K562 (cell line): ENCODE measurements at regions not wholly inside any gene's neighbourhood (a gene's known extent, or its start where the extent isn't known, plus 50 kb on each side); places are given as distances from the start of the nearest gene placed in this dataset.

Source experiments
- ATAC-seq: fragments of 200-7000 bp; cut with Tn5 transposase; 3 replicates; pipeline ENCODE4 v1.9.1; 2020; ENCODE audit warnings: moderate library complexity
- BruUV-seq: library from RNA; stranded (reverse); fragments of 400-500 nt; replicated peaks from 2 replicates; lab custom pipeline; 2021; lab: Mats Ljungman, UMichigan
- CTCF ChIA-PET: fragments of 300-600 bp; formaldehyde crosslinking; extraction: SDS; loops from one replicate; lab custom pipeline; 2021; ENCODE audit warnings: low intra/inter-chr PET ratio; lab: Yijun Ruan, JAX
- POLR2A ChIA-PET: fragments of 300-600, 350-650 bp; sonication (Branson Sonifier 250); formaldehyde crosslinking; extraction: SDS; loops from one replicate; lab custom pipeline; 2021; ENCODE audit warnings: antibody characterized with exemption, inconsistent platforms; lab: Yijun Ruan, JAX
- DNase-seq, 4 experiments: peaks; one replicate each; pipeline versions ENCODE4 v3.0.0 to v3.0.0-alpha.2; 2011 to 2018; ENCODE audit warnings: low spot score in 3 of 4, mixed read lengths in 3 of 4; ENCODE audit errors: extremely low read depth in 1 of 4
- FAIRE-seq: peaks from 2 replicates; lab custom pipeline; 2011; peaks lifted over from hg19 to GRCh38; lab: Jason Lieb, UNC
- H2AFZ ChIP-seq: 2 replicates; pipeline ENCODE4 v1.6.0; 2011; ENCODE audit warnings: low read depth, low read length, control low read depth, inconsistent platforms
- H3K27ac ChIP-seq: fragments of 200-600 bp; 3 replicates; pipeline ENCODE4 v1.8.0; 2011; ENCODE audit warnings: low read depth, mild to moderate bottlenecking, control low read depth, inconsistent platforms, low read length, moderate library complexity, mixed read lengths; ENCODE audit errors: extremely low read depth
- H3K27me3 ChIP-seq, 2 experiments: fragments of 300-600 bp in 1 of 2; 2 replicates in 1 of 2; 3 replicates in 1 of 2; pipeline versions ENCODE4 v1.6.0 to v1.8.0; 2011; ENCODE audit warnings: inconsistent platforms in 2 of 2, low read length in 2 of 2, mild to moderate bottlenecking in 1 of 2, mixed read lengths in 1 of 2, moderate library complexity in 1 of 2; ENCODE audit not compliant: control insufficient read depth in 2 of 2, insufficient read depth in 2 of 2
- H3K36me3 ChIP-seq: fragments of 300-600 bp; 3 replicates; pipeline ENCODE4 v1.8.0; 2011; ENCODE audit warnings: mild to moderate bottlenecking, low read length, inconsistent platforms; ENCODE audit not compliant: control insufficient read depth, insufficient read depth
- H3K4me1 ChIP-seq, 2 experiments: fragments of 200-600 bp in 1 of 2; replicated peaks in 1 of 2; 2 replicates in 1 of 2; 3 replicates in 1 of 2; pipeline versions ENCODE4 v1.5.1 to v1.8.0; 2011; ENCODE audit warnings: inconsistent platforms in 2 of 2, low read length in 2 of 2, mild to moderate bottlenecking in 1 of 2, mixed read lengths in 1 of 2, moderate library complexity in 1 of 2; ENCODE audit not compliant: control insufficient read depth in 2 of 2, insufficient read depth in 2 of 2
- H3K4me2 ChIP-seq: 2 replicates; pipeline ENCODE4 v1.6.1; 2011; ENCODE audit warnings: low read length, control low read depth, inconsistent platforms, mixed read lengths; ENCODE audit not compliant: insufficient read depth
- H3K4me3 ChIP-seq: fragments of 200-600 bp; sonication (generic), shearing (Covaris generic); 2 replicates; pipeline ENCODE4 v1.5.1; 2016; ENCODE audit warnings: control low read depth, inconsistent platforms
- H3K79me2 ChIP-seq: fragments of 200-600 bp; 3 replicates; pipeline ENCODE4 v1.8.0; 2011; ENCODE audit warnings: low read length, inconsistent platforms; ENCODE audit not compliant: control insufficient read depth, insufficient read depth
- H3K9ac ChIP-seq, 2 experiments: 2 replicates each; pipeline versions ENCODE4 v1.6.0 to v1.6.1; 2011; ENCODE audit warnings: low read depth in 2 of 2, low read length in 2 of 2, control low read depth in 1 of 2, inconsistent platforms in 1 of 2, mild to moderate bottlenecking in 1 of 2, mixed read lengths in 1 of 2; ENCODE audit not compliant: insufficient read depth in 1 of 2
- H3K9me1 ChIP-seq: one replicate; pipeline ENCODE4 v1.6.0; 2011; ENCODE audit warnings: inconsistent platforms, mild to moderate bottlenecking, low read length, moderate library complexity; ENCODE audit not compliant: control insufficient read depth, insufficient read depth
- H3K9me3 ChIP-seq: replicated peaks from 2 replicates; pipeline ENCODE4 v1.5.1; 2011; ENCODE audit warnings: low read depth, low read length, inconsistent platforms; ENCODE audit not compliant: control insufficient read depth, insufficient read depth
- H4K20me1 ChIP-seq: replicated peaks from 2 replicates; pipeline ENCODE4 v1.6.1; 2011; ENCODE audit warnings: low read length, inconsistent platforms, mixed read lengths; ENCODE audit not compliant: control insufficient read depth, insufficient read depth
- ARNT ChIP-seq, 2 experiments: fragments of 450-650 bp; IDR thresholded peaks; 2 replicates each; pipeline ENCODE4 v1.6.1; 2016; ENCODE audit warnings: mild to moderate bottlenecking in 1 of 2
- E2F5 ChIP-seq: sonication (generic); formaldehyde crosslinking; IDR thresholded peaks from 2 replicates; pipeline ENCODE4 v1.8.0; 2022; ENCODE audit warnings: mild to moderate bottlenecking, missing genetic modification reagents
- PHF8 ChIP-seq: fragments of 200-600 bp; sonication (generic); IDR thresholded peaks from 2 replicates; pipeline ENCODE4 v1.6.1; 2012; ENCODE audit warnings: mixed run types, mild to moderate bottlenecking, inconsistent platforms, low read length, moderate library complexity, borderline replicate concordance
- PRMT5 ChIP-seq: sonication (generic); formaldehyde crosslinking; IDR thresholded peaks from 2 replicates; pipeline ENCODE4 v1.5.0; 2020; ENCODE audit warnings: missing genetic modification reagents
- ZFP1 ChIP-seq: fragments of 450-650 bp; formaldehyde crosslinking; IDR thresholded peaks from 2 replicates; pipeline ENCODE4 v1.4.0; 2020; ENCODE audit warnings: mild to moderate bottlenecking, mixed read lengths
- WGBS: fragments of 100-300 bp; shearing (Covaris generic); methylation state at CpG from one replicate; pipeline ENCODE4 v1.1.6; 2016; ENCODE audit warnings: low coverage, mixed read lengths; ENCODE audit not compliant: insufficient coverage; ENCODE audit errors: missing lambda C conversion rate; 5-methylcytosine and 5-hydroxymethylcytosine counted together
- in situ Hi-C: fragments of 300-500 bp; cut with MboI; formaldehyde crosslinking; loops from 4 replicates; pipeline ENCODE4 v1.15.0; 2018; ENCODE audit warnings: inconsistent platforms, mixed read lengths
- intact Hi-C: fragments of 100-400 bp; cut with micrococcal nuclease; formaldehyde crosslinking; loops from 2 replicates; pipeline ENCODE4 v1.14.2; 2022

GRCh38 chr14:98954349-98955000 lies 317.5 kb downstream of the BCL11B start:
- in situ Hi-C loops: no loop called here
- no TSS peak for BruUV-seq

More at GRCh38 chr14:98954349-98955000, 317.5 kb downstream of the BCL11B start:
- FAIRE-seq (no peak), DNase-seq (no peak), ATAC-seq (no peak)
- Histone ChIP-seq H3K9ac (no peak overlapping the region), H3K36me3 (no peaks in the 10 kb centered on the region), H3K79me2 (no peaks in the 10 kb centered on the region), H3K4me1 (no peaks in the 10 kb centered on the region), H2AFZ (no peak overlapping the region), H3K4me3 (no peak overlapping the region), H3K9me1 (no peaks in the 10 kb centered on the region), H3K4me2 (no peak overlapping the region), H3K27me3 (peaks cover 0 to 14% of the 10 kb centered on the region in 2 experiments; a peak in 2 of 5 replicates), H3K9me3 (no peaks in the 10 kb centered on the region), H4K20me1 (no peaks in the 10 kb centered on the region), H3K27ac (no peak overlapping the region)
- intact Hi-C loops: no loop called here
- ChIA-PET POLR2A (no interaction called here), CTCF (no interaction called here)
- TF ChIP-seq E2F5 (no peak), ZFP1 (CRISPR knock-in tag) (no peak), ARNT (IDR thresholded peaks at IDR 0.05) (no peak), PHF8 (no peak), PRMT5 (CRISPR knock-in tag) (no peak)
- WGBS: 1% methylated on average over 10 of the region's 10 CpGs
